ENCODE measurements at regions not wholly inside any gene's neighbourhood (a gene's known extent, or its start where the extent isn't known, plus 50 kb on each side); places are given as distances from the start of the nearest gene placed in this dataset.

DNA sequence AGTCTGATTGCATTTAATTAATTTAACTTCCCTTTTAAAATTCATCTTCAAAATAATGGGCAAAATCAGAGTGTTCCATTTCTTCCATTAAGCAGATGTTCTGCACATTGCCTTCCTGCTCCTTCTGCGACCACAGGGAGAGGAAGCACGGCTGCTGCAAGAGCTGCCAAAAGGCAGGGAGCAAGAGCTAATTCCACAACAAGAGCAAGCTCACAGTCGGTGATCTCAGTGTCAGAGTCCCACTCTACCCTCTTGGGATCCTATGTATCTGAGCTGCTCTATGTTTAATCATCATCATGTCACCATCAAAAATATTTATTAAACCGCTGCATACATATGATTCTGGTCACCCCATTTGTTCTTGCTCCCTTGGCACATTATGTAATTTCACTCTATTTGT, 255.3 kb upstream of the CAMK1G start:
- DNase-seq = no peak

DNA sequence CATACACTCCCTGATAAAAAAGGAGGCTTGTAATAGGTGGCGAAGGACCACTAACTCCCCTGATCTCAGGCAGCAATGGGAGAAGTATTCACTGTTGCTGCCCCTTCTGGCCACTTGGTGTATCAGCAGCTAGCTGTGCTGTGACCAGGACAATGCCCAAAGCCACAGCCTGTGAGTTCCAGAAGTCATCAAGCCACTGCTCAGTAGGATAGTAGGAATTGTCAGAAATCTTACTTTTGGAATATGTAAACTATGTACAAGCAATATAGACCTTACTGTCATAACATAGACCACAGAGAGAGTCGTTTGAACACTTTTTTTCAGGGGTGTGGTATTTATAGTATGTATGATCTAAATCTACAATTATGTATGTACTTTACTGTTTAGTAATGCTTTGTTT, 248.3 kb upstream of the CAMK1G start:
- no peak for DNase-seq

GRCh38 chr1:209341146-209341545, 242.4 kb upstream of the CAMK1G start:
- no peak for DNase-seq

GRCh38 chr1:209341673-209342420, 241.7 kb upstream of the CAMK1G start:
- no peak for DNase-seq

- no peak for DNase-seq
Measured at GRCh38 chr1:209342441-209343175, 240.9 kb upstream of the CAMK1G start.

- no peak for DNase-seq
Measured at GRCh38 chr1:209343511-209343910, 240.0 kb upstream of the CAMK1G start.

GRCh38 chr1:209344156-209344555, 239.4 kb upstream of the CAMK1G start:
- no peak for DNase-seq

GRCh38 chr1:209349363-209350308, 233.9 kb upstream of the CAMK1G start:
- DNase-seq = peak; percentile 57

DNA sequence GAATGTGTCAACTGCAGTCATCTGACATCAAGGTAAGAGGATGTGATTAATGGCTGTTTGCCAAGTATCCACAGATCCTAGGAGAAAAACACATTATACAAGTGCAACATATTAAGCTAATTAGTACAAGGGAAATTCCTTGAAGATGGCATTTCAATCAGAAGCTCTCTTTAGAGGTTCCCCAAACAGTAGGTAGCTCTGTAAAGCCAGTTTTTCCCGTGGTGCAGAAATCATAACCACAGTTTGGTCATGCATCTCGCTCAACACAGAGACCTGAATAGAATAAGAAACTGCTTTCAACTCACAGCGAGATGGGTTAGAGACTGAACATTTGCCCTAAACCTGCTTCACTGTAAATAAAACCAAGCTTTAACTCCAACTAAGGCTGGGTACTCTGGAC, 230.5 kb upstream of the CAMK1G start:
- no peak for DNase-seq

- DNase-seq = peak; percentile 89
Measured at GRCh38 chr1:209354111-209354839, 229.2 kb upstream of the CAMK1G start.

GRCh38 chr1:209354840-209355165, 228.7 kb upstream of the CAMK1G start:
- DNase-seq = no peak

DNA sequence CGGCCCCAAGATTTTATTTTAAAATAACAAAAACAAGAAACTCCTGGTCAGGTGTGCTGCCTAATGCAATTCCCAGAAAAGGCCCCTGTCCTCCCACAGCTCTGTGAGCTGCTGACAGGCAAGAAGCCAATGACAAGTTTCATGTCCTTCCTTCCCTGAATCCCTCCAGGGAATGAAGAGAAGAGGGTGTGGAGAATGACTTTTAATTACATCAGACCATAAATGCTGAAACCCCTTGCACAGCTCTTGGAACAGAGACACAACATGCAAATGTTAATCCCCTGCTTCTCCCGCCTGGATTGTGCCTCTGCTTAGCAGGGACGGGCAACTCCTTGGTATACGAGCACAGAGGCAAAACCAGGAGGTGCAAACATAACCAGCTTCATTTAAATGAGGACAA, 228.1 kb upstream of the CAMK1G start:
- no peak for DNase-seq

- DNase-seq = no peak
Measured at GRCh38 chr1:209356976-209357377, 226.5 kb upstream of the CAMK1G start.

DNA sequence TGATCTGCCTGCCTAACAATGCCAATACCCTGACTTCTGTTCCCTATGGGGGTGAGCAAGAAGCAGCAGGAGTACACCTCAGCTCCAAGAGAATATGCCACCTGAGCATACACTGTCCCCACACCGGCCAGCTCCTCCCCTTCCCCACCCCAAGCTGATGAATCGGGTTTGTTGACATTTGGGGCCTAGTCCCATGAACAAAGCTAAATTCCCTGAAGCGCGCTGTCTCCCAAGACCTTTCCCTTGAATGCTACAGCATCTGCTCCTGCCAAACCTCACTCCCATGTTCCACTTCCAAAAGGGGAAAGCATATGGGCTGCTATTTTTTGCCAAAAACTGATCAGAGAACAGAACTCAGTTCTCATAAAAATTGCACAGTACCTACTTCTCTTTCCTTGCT, 220.4 kb upstream of the CAMK1G start:
- no peak for DNase-seq

GRCh38 chr1:209364716-209365115, 218.8 kb upstream of the CAMK1G start:
- DNase-seq = no peak

- no peak for DNase-seq
Measured at GRCh38 chr1:209367061-209367772, 216.3 kb upstream of the CAMK1G start.

- no peak for DNase-seq
Measured at GRCh38 chr1:209368864-209369598, 214.5 kb upstream of the CAMK1G start.

DNA sequence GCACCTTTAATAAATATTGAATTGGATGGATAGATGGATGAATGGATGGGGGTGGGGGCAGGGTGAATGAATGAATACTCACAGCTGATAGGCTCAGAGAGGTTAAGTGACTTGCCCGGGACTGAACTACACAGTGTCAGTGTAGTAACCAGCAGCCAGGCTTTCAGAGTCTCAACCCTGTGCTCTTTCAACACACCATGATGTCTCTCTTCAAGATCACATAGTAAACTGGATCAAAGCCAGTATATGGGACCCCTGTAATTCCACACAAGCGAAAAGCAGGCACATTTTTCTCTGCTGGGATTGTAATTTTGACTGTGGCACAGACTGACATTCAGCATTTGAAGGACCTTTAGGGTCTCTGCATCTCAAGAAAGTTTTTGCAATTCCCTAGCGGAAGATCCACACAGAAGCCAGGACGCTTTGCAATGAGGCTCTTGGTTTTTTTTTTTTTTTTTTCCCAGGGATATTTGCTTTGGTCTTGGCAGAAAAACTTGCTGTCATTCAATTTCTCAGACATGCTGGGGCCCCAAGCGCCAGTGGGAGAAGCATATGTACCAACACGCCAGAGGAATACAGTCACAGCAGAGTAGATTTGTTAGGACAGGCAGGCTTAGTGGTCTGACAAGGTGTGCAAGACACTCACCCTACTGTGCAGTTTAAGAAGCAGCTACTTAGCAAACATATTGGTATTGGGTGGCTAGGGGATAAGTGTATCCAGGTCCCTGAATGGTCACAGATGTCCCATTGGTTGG, 213.1 kb upstream of the CAMK1G start:
- no peak for DNase-seq

DNA sequence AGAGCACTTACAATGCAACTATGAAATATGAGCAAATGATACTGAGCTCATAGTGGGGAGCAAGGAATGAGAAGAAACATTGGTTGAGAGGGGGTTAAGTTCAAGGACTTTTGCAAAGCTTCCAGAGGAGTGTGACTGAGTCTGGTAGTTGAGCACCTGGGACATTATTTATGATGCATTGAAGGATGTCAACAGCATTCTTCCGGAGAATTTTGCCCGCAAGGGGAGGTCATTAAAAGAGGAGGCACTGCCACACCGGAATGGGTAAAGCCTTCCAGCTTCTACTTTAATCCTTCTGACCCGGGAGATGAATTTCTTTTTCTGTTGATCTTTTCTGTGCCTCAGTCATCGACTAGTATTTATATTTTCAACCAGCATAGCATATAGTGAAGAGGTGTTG, 208.4 kb upstream of the CAMK1G start:
- DNase-seq = no peak

All from renal pelvis (tissue), 1 donor.